ENCODE measurements at regions not wholly inside any gene's neighbourhood (a gene's known extent, or its start where the extent isn't known, plus 50 kb on each side); places are given as distances from the start of the nearest gene placed in this dataset.

DNA sequence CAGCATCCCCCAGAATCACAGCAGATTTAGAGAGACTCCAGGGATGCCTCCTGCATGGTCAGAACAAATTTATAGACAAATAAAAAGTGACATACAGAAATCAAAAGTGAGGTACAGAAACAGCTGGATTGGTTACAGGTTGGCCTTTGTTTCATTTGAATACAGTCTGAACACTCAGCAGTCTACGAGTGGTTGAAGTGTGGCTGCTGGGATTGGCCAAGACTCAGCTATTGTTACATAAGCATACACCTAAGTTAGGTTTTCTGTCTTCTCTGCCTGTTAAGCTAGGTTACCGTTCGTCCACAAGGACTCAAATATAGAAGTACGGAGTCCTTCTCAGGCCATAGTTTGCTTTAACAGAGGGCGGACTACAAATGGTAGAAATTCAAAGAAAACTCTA, 262.4 kb upstream of the SLC14A2 start:
- Histone ChIP-seq H3K36me3 (ENCODE audit: control insufficient read depth in 2 of 2, extremely low read depth in 1 of 2, insufficient read depth in 2 of 2, low read length in 2 of 2) (no peaks in the 10 kb centered on the region), H3K27ac (ENCODE audit: control insufficient read depth, insufficient read depth, low read length) (no peak overlapping the region), H3K4me2 (ENCODE audit: control insufficient read depth, extremely low read depth, insufficient read depth, low read depth, low read length) (no peak overlapping the region), H3K4me1 (ENCODE audit: control insufficient read depth, extremely low read depth, insufficient read depth, low read length) (peaks cover 13% of the 10 kb centered on the region), H3K79me2 (ENCODE audit: control insufficient read depth, insufficient read depth, low read length) (no peaks in the 10 kb centered on the region), H3K9me3 (ENCODE audit: control insufficient read depth, low read depth, low read length) (no peaks in the 10 kb centered on the region), H3K4me3 (ENCODE audit: control insufficient read depth in 2 of 3, extremely low read depth in 1 of 3, insufficient read depth in 2 of 3, low read depth in 1 of 3, low read length in 3 of 3) (no peak overlapping the region), H3K27me3 (ENCODE audit: control insufficient read depth, extremely low read depth, insufficient read depth, low read length) (no peaks in the 10 kb centered on the region), H3K9ac (ENCODE audit: control insufficient read depth, extremely low read depth, insufficient read depth, low read length) (no peak overlapping the region), H3K9me1 (ENCODE audit: control insufficient read depth, extremely low read depth, insufficient read depth, low read length) (no peaks in the 10 kb centered on the region), H2AFZ (ENCODE audit: control insufficient read depth, low read length) (no peak overlapping the region), H4K20me1 (ENCODE audit: control insufficient read depth, extremely low read depth, insufficient read depth, low read length) (no peaks in the 10 kb centered on the region)
- TF ChIP-seq, protein P1, sequence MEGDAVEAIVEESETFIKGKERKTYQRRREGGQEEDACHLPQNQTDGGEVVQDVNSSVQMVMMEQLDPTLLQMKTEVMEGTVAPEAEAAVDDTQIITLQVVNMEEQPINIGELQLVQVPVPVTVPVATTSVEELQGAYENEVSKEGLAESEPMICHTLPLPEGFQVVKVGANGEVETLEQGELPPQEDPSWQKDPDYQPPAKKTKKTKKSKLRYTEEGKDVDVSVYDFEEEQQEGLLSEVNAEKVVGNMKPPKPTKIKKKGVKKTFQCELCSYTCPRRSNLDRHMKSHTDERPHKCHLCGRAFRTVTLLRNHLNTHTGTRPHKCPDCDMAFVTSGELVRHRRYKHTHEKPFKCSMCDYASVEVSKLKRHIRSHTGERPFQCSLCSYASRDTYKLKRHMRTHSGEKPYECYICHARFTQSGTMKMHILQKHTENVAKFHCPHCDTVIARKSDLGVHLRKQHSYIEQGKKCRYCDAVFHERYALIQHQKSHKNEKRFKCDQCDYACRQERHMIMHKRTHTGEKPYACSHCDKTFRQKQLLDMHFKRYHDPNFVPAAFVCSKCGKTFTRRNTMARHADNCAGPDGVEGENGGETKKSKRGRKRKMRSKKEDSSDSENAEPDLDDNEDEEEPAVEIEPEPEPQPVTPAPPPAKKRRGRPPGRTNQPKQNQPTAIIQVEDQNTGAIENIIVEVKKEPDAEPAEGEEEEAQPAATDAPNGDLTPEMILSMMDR (optimal IDR thresholded peaks at IDR 0.05 in 1 of 3, IDR thresholded peaks at IDR 0.05 in 1 of 3, conservative IDR thresholded peaks at IDR 0.05 in 1 of 3; ENCODE audit: extremely low read depth in 1 of 3, insufficient read depth in 2 of 3, low read length in 3 of 3), result no peak
- no peak for TF ChIP-seq EZH2 (IDR thresholded peaks at IDR 0.05; ENCODE audit: low read length)
- dilution Hi-C loops (cut with MboI; ENCODE audit: extremely low pct_ligation_motif_present, low sequenced_read_pairs), result no loop called here
- DNase-seq (ENCODE audit: low read depth, low spot score), result no peak
- FAIRE-seq, result no peak

DNA sequence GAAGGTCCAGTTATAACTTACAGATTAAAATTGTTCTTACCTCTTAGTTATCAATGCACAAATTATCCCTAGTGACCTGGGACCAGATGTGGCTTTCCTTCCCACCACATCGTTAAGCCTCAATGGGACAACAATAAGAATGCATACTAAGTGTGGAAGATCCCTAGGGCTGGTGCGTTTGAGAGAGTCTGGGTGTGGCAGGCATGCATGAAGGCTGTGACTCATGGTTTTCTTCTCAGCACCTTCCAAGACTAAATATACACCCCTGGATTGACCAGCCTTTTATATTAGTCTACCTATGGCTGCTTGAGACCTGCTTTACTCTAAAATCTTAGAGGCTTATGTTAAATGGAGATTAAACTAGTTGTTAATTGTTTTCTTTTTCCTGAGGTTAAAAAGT, 261.7 kb upstream of the SLC14A2 start:
- no peaks in the 10 kb centered on the region for H3K9me3 ChIP-seq (ENCODE audit: control insufficient read depth, low read depth, low read length)
- peaks cover 16% of the 10 kb centered on the region for H3K4me1 ChIP-seq (ENCODE audit: control insufficient read depth, extremely low read depth, insufficient read depth, low read length)
- dilution Hi-C loops (cut with MboI; ENCODE audit: extremely low pct_ligation_motif_present, low sequenced_read_pairs), result no loop called here
- H3K27ac ChIP-seq (ENCODE audit: control insufficient read depth, insufficient read depth, low read length), result no peak overlapping the region
- no peaks in the 10 kb centered on the region for H3K79me2 ChIP-seq (ENCODE audit: control insufficient read depth, insufficient read depth, low read length)
- TF ChIP-seq, protein P1 (optimal IDR thresholded peaks at IDR 0.05 in 1 of 3, IDR thresholded peaks at IDR 0.05 in 1 of 3, conservative IDR thresholded peaks at IDR 0.05 in 1 of 3; ENCODE audit: extremely low read depth in 1 of 3, insufficient read depth in 2 of 3, low read length in 3 of 3), result no peak
- TF ChIP-seq EZH2 (IDR thresholded peaks at IDR 0.05; ENCODE audit: low read length), result no peak
- DNase-seq (ENCODE audit: low read depth, low spot score) (no peak), FAIRE-seq (peak; percentile 97)
- H3K4me2 ChIP-seq (ENCODE audit: control insufficient read depth, extremely low read depth, insufficient read depth, low read depth, low read length), result peak overlapping the region; percentile 31
- H3K27me3 ChIP-seq (ENCODE audit: control insufficient read depth, extremely low read depth, insufficient read depth, low read length), result no peaks in the 10 kb centered on the region
- no peak overlapping the region for H2AFZ ChIP-seq (ENCODE audit: control insufficient read depth, low read length)
- no peaks in the 10 kb centered on the region for H3K9me1 ChIP-seq (ENCODE audit: control insufficient read depth, extremely low read depth, insufficient read depth, low read length)
- H3K9ac ChIP-seq (ENCODE audit: control insufficient read depth, extremely low read depth, insufficient read depth, low read length), result no peak overlapping the region
- no peaks in the 10 kb centered on the region for H3K36me3 ChIP-seq (ENCODE audit: control insufficient read depth in 2 of 2, extremely low read depth in 1 of 2, insufficient read depth in 2 of 2, low read length in 2 of 2)
- H3K4me3 ChIP-seq (ENCODE audit: control insufficient read depth in 2 of 3, extremely low read depth in 1 of 3, insufficient read depth in 2 of 3, low read depth in 1 of 3, low read length in 3 of 3), result no peak overlapping the region
- no peaks in the 10 kb centered on the region for H4K20me1 ChIP-seq (ENCODE audit: control insufficient read depth, extremely low read depth, insufficient read depth, low read length)
